NB4 (cell line): ENCODE measurements at regions not wholly inside any gene's neighbourhood (a gene's known extent, or its start where the extent isn't known, plus 50 kb on each side); places are given as distances from the start of the nearest gene placed in this dataset.

ENCODE experiments used
- POLR2A ChIP-seq: IDR thresholded peaks from 2 replicates; pipeline ENCODE4 v1.6.1; 2011; ENCODE audit warnings: mild to moderate bottlenecking; ENCODE audit not compliant: insufficient read length; ENCODE audit errors: extremely low read depth
- TF ChIP-seq, protein P1 (sequence below): IDR thresholded peaks from one replicate; pipeline ENCODE4 v1.5.1; 2012; ENCODE audit warnings: low read depth, low read length
- TF ChIP-seq, protein P2 (sequence below): IDR thresholded peaks from 2 replicates; pipeline ENCODE4 v1.6.1; 2011; ENCODE audit warnings: low read depth, low read length

DNA sequence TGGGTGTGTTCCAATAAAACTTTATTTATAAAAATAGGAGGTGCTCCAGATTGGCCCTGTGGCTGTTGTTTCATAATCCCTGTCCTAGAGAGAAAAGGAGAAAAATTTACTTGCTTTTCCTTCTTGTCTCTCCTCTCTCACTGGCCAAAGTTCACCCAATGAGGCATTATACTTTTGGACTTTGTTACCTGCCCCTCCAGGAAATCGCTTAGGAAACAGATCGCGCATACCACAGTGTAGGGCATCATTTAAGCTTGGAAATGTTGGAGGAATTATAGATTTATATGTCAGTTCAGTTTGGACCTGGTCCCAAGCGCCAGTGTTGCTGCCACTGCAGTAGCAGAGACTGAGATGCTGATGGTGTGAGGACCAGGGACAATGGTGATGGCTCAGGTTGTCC is 337.6 kb upstream of the NR3C2 start:
- TF ChIP-seq, protein P1, sequence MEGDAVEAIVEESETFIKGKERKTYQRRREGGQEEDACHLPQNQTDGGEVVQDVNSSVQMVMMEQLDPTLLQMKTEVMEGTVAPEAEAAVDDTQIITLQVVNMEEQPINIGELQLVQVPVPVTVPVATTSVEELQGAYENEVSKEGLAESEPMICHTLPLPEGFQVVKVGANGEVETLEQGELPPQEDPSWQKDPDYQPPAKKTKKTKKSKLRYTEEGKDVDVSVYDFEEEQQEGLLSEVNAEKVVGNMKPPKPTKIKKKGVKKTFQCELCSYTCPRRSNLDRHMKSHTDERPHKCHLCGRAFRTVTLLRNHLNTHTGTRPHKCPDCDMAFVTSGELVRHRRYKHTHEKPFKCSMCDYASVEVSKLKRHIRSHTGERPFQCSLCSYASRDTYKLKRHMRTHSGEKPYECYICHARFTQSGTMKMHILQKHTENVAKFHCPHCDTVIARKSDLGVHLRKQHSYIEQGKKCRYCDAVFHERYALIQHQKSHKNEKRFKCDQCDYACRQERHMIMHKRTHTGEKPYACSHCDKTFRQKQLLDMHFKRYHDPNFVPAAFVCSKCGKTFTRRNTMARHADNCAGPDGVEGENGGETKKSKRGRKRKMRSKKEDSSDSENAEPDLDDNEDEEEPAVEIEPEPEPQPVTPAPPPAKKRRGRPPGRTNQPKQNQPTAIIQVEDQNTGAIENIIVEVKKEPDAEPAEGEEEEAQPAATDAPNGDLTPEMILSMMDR, result no peak
- no peak for TF ChIP-seq POLR2A
- TF ChIP-seq, protein P2, sequence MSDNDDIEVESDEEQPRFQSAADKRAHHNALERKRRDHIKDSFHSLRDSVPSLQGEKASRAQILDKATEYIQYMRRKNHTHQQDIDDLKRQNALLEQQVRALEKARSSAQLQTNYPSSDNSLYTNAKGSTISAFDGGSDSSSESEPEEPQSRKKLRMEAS, result no peak
